SK-N-SH treated with all-trans-retinoic acid at 6 μM for 48 hours (cell line): ENCODE measurements at regions not wholly inside any gene's neighbourhood (a gene's known extent, or its start where the extent isn't known, plus 50 kb on each side); places are given as distances from the start of the nearest gene placed in this dataset.

Experiments
- SNAI2 ChIP-seq: fragments of 250-450 bp; sonication (Bioruptor Pico); IDR thresholded peaks from 2 replicates; pipeline ENCODE4 v1.5.0; 2020; ENCODE audit warnings: mild to moderate bottlenecking, moderate library complexity
- ZC3H10 ChIP-seq: fragments of 250-450 bp; sonication (Bioruptor Pico); IDR thresholded peaks from 2 replicates; pipeline ENCODE4 v1.5.1; 2021; ENCODE audit warnings: mild to moderate bottlenecking, moderate library complexity
- ZNF8 ChIP-seq: fragments of 450-650 bp; formaldehyde crosslinking; IDR thresholded peaks from 2 replicates; pipeline ENCODE4 v1.5.0; 2020; ENCODE audit warnings: mild to moderate bottlenecking, moderate library complexity
- TF ChIP-seq, protein P1 (sequence below): fragments of 250-450 bp; sonication (Bioruptor Pico); IDR thresholded peaks from 2 replicates; pipeline ENCODE4 v1.8.0; 2020; ENCODE audit warnings: mild to moderate bottlenecking, moderate library complexity, borderline replicate concordance

DNA sequence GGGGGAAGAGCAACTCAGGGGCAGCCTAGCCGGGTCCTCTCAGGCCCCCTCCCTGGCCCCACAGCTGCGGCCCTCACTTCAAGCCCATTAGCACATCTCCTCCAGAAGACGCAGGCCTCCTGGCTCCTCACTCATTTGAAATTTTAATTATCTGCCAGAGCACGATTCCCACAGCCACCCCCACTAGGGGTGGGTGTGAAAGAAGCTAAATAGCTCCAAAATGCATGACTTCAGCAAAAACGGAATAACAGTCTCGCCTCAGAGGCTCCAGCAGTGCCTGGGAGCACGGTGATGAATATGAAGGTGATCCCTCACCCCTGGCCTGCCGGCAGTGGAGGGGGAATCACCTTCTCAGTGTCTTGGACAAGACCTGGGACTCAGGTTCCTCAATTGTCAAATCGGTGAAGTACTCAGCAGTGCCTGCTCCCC, 61.1 kb upstream of the HRH2 start:
- TF ChIP-seq SNAI2 (no peak), ZC3H10 (CRISPR knock-in tag) (no peak), ZNF8 (no peak)
- TF ChIP-seq, protein P1, sequence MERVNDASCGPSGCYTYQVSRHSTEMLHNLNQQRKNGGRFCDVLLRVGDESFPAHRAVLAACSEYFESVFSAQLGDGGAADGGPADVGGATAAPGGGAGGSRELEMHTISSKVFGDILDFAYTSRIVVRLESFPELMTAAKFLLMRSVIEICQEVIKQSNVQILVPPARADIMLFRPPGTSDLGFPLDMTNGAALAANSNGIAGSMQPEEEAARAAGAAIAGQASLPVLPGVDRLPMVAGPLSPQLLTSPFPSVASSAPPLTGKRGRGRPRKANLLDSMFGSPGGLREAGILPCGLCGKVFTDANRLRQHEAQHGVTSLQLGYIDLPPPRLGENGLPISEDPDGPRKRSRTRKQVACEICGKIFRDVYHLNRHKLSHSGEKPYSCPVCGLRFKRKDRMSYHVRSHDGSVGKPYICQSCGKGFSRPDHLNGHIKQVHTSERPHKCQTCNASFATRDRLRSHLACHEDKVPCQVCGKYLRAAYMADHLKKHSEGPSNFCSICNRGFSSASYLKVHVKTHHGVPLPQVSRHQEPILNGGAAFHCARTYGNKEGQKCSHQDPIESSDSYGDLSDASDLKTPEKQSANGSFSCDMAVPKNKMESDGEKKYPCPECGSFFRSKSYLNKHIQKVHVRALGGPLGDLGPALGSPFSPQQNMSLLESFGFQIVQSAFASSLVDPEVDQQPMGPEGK (CRISPR knock-in tag), result no peak
